COR-L47 (cell line): ENCODE measurements at regions not wholly inside any gene's neighbourhood (a gene's known extent, or its start where the extent isn't known, plus 50 kb on each side); places are given as distances from the start of the nearest gene placed in this dataset.
A peak's percentile ranks its signal among the peaks of the same experiment; 100 is the strongest.
"Not testable (repeated sequence)": the region's sequence is repeated elsewhere in the genome, so short reads cannot be mapped to it uniquely, and the experiment has no call there.

ENCODE experiments used
- DNase-seq: peaks from one replicate; lab custom pipeline; 2025; lab: John Stamatoyannopoulos, UW

DNA sequence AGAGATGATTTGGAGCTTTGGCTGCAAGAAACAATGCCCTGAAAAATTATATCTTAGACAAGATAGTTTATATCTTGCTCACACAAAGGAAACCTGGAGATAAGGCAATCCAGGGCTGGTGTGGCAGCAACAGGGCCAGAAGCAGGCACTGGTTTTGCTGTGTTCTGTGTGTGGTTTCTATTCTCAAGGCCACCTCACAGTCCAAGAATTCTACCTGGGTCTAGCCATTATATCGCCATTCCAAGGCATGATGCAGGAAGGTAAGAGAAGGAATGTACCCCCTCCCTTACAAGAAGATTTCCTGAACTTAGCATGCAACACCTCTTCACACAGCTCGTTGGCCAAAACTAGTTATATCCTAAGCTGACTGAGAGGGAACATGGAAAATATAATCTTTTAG is 74.5 kb upstream of the MEGF10 start:
- no peak for DNase-seq

- peak; percentile 10 for DNase-seq
Observed at GRCh38 chr5:127216898-127217675, 73.5 kb upstream of the MEGF10 start.

DNA sequence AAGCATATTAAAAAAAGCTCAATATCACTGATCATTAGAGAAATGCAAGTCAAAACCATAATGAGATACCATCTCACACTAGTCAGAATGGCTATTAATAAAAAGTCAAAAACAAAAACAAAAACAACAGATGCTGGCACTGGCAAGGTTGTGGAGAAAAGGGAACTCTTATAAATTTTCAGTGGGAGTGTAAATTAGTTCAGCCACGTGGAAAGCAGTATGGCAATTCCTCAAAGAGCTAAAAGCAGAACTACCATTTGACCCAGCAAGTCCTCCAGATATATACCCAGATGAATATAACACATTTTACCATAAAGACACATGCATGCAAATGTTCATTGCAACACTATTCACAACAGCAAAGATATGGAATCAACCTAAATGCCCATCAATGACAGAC is 68.7 kb upstream of the MEGF10 start:
- DNase-seq, result not testable (repeated sequence)

DNA sequence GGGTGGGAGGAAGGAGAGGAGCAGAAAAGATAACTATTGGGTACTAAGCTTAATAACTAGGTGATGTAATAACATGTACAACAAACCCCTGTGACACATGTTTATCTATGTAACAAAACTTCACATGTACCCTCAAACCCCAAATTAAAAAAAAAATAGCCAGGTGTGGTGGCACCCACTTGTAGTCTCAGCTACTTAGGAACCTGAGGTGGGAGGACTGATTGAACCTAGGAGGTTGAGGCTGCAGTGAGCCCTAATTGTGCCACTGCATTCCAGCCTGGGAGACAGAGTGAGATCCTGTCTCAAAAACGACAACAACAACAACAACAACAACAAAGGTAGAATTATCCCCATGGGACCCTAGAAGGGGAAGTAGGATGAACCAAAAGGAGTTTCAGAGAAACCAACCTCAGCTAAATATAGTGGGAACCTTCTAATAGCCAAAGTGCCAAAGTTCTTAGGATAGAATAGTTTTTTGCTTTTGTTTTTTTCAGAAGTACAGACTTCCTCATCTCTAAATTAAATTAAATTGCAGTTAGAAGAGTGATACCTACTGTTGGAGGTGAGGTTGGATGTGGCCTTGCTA is 67.9 kb upstream of the MEGF10 start:
- not testable (repeated sequence) for DNase-seq

DNA sequence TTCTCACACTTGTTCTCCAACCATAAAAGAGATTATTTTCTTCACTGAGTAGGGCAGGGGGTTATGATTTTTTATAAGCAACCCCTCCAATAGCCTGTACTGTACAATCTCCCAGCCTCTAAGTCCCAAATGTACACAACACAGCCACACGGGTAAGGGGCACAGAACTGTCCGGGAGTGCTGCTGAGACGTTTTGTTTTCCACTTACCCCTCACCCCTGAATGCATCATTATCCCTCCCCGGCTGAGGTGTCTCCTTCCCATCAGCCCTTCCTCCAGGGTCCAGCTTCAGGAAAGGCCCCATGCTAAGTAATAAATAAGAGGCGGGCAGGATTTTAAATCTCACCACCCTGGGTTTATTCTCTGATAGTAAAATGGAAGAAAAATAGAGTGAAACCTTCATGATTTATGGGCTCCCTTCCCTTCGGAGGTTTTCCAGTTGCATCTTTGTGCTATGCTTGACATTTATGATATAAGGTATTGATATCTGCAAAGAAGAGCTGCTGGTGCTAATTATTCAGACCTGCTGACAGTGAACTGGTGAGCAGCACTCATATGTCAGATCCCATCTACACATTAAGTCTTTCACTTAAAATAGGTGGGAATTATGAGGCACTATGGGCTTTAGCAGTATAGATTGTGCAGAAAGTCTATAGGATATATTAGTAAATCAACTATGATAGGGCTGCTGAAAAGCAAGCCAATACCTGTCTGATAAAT is 67.2 kb upstream of the MEGF10 start:
- DNase-seq, result no peak

DNA sequence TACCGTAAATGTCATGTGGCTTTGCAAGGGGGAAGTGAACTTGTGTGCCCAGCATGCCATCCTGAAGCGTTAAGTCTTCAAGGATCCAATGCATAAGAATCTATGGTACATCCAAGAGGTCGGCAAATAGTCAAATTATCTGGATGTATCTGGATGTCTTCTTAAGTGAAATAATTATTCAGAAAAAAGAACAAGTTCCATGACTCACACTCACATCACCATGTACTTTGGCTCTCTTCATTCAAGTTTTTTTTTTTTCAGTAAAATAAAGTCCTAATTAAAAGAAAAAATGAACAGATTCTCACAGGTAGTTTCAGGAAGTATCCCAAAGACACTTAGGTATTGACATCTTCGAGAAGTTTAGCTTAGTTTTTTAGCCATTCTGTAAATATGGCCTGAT is 62.7 kb upstream of the MEGF10 start:
- no peak for DNase-seq

GRCh38 chr5:127228540-127229184 is 61.9 kb upstream of the MEGF10 start:
- no peak for DNase-seq

DNA sequence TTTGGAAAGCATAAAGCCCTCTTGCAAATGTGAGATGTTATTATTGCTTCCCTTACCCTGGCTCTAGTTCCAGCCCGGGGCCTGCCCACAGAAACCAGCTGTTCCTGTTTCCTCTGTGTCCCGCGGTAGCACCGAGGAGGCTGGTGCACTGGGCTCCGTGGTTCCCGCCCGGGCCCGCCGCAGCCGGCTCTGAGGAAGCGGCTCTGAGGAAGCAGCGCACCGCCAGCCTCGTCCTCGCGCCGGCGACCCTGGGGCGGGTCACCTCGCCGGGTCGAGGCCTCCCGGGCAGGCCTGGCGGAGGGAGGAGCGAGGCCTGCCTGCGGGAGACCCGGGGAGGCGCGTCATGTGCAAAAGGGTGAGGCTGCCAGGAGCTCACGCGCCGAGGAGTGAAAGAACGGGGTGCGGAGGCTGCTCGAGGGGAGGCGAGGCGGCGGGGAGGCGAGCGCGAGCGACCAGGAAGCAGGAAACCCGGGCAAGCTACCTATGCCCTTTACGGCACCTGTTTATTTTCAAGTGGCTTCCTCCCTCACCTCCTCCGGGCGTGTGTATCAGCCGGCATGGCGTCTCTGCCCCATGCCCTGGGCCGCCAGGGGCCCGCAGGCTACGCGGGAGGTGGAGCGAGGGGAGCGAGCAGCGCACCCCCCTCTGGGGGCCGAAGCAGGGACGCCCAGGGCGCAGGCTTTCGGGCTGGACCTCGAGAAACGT is 61.3 kb upstream of the MEGF10 start:
- peak; percentile 5 for DNase-seq

GRCh38 chr5:127231118-127231517 is 59.5 kb upstream of the MEGF10 start:
- DNase-seq, result no peak

- DNase-seq, result no peak
Observed at GRCh38 chr5:127233590-127233989, 57.0 kb upstream of the MEGF10 start.

DNA sequence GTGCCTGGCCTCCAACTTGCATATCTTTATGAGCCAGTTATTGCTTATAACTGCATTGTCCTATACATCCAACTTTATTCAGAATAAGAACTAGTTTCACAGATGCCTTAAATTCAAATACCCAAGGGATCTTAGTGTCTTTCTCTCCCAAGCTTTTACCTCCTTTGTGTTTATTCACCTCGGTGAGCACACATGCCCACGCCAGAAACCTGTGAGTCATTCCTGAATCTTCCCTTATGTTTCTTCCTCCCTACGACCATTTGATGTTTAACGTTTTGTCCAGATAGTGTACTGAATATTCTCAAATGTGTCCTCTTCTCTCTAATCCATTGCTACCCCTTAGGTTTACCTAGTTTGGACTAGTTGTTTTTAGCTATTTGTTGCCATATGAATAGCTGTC is 55.5 kb upstream of the MEGF10 start:
- DNase-seq, result no peak

DNA sequence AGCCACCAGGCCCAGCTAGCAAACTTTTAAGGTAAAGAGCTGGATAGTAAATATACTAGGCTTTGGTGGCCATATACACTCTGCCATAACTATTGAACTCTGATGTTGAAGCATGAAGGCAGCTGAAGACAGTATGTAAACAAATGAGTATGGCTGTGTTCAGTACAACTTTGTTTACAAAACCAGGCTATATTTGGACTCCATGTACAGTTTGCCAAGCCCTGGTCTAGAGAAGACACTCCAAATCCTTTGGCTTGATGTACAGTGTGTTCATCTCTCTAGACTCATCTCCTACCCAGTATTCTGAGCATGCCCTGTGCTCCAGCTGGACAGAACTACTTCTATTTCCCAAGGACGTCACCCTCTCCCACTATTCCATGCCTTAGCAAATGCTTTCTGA is 54.3 kb upstream of the MEGF10 start:
- no peak for DNase-seq
